AG04449 (cell line): ENCODE measurements at regions not wholly inside any gene's neighbourhood (a gene's known extent, or its start where the extent isn't known, plus 50 kb on each side); places are given as distances from the start of the nearest gene placed in this dataset.

ENCODE experiments used
- CTCF ChIA-PET: fragments of 350-600 bp; formaldehyde crosslinking; extraction: SDS; loops from one replicate; lab custom pipeline; 2021; ENCODE audit warnings: antibody characterized with exemption; lab: Yijun Ruan, JAX
- POLR2A ChIA-PET: fragments of 400-600, 350-600 bp; formaldehyde crosslinking; extraction: SDS; loops from one replicate; lab custom pipeline; 2020; ENCODE audit warnings: antibody characterized with exemption, inconsistent platforms; lab: Yijun Ruan, JAX
- DNase-seq: peaks from one replicate; pipeline ENCODE4 v3.0.0-alpha.2; 2010; ENCODE audit warnings: low read depth, low spot score
- H3K4me3 ChIP-seq: 2 replicates; pipeline ENCODE4 v1.5.1; 2011; ENCODE audit warnings: low read depth, mild to moderate bottlenecking, control low read depth, low read length
- CTCF ChIP-seq: IDR thresholded peaks from one replicate; pipeline ENCODE4 v1.5.1; 2011; ENCODE audit warnings: mild to moderate bottlenecking, moderate library complexity, low read length, control low read depth, inconsistent platforms; ENCODE audit not compliant: insufficient read depth; ENCODE audit errors: missing control alignments

GRCh38 chr15:49706805-49707204 is 86.0 kb downstream of the DTWD1 start:
- ChIA-PET CTCF (no interaction called here), POLR2A (no interaction called here)
- DNase-seq, result no peak
- H3K4me3 ChIP-seq, result no peak overlapping the region
- TF ChIP-seq CTCF, result no peak

DNA sequence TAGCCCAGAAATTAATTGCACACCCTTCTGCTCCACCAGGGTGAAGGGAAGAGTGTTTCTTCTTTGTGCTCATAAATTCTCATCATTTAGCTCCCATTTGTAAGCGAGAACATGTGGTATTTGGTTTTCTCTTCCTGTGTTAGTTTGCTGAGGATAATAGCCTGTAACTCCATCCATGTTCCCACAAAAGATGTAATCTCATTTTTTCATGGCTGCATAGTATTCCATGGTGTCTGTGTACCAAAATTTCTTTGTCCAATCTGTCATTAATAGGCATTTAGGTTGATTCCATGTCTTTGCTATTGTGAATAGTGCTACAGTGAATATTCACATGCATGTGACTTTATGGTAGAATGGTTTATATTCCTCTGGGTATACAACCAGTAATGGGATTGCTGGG is 86.8 kb downstream of the DTWD1 start:
- POLR2A ChIA-PET, result no interaction called here
- no peak overlapping the region for H3K4me3 ChIP-seq
- CTCF ChIA-PET, result no interaction called here
- TF ChIP-seq CTCF, result no peak
- DNase-seq, result no peak

DNA sequence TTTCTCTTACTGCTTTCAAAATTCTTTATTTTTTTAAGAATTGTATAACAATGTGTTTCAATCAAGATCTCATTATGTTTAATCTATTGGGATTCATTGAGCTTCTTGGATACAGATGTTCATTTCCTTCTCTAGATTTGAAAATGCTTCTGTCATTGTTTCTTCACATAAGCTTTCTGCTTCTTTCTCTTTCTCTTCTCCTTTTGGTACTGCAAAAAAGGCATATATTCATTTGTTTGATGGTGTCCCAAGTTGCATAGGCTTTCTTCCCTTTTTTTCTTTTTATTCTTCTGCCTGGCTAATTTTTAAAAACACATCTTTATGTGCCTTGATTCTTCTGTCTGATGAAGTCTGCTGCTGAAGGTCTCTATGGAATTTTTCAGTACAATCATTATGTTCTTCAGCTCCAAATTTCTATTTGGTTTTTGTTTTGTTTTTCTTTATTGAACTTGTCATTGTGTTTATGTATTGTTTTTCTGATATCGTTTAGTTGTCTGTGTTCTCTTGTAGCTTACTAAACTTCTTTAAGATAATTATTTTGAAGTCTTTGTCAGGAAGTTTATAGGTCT is 88.9 kb downstream of the DTWD1 start:
- POLR2A ChIA-PET, result no interaction called here
- H3K4me3 ChIP-seq, result no peak overlapping the region
- TF ChIP-seq CTCF, result no peak
- CTCF ChIA-PET, result no interaction called here
- DNase-seq, result no peak

GRCh38 chr15:49712162-49712561 is 91.3 kb downstream of the DTWD1 start:
- POLR2A ChIA-PET, result no interaction called here
- DNase-seq, result no peak
- TF ChIP-seq CTCF, result no peak
- no peak overlapping the region for H3K4me3 ChIP-seq
- CTCF ChIA-PET, result no interaction called here

DNA sequence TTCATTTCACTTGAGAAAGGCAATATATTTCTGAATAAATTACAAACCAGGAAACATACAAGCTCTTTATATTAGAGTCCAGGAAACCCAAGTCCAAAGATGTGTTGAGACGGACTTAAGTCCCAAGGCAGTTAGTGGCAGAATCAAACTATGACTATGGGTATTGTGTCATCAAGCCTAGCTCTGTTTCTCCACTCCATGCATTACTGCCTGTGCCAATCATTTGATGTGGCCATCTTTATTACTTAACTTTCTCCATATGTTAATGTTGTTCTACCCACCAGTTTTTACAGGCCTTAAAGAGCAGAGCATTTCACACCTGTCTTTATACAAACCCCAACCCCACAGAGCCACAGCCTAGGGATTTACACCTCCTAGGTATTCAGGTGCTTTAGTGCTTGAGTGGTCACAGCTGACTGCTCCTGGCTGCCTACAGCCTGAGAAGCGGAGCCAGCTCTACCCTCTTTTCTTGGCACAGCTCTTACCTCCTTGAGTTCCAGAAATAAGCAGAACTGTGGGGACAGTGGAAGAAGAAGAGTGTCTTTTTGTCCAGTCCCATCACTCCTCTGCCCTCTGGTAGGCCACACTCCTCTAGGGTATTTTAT is 92.1 kb downstream of the DTWD1 start:
- no peak overlapping the region for H3K4me3 ChIP-seq
- TF ChIP-seq CTCF, result no peak
- no peak for DNase-seq
- CTCF ChIA-PET, result no interaction called here
- POLR2A ChIA-PET, result no interaction called here

DNA sequence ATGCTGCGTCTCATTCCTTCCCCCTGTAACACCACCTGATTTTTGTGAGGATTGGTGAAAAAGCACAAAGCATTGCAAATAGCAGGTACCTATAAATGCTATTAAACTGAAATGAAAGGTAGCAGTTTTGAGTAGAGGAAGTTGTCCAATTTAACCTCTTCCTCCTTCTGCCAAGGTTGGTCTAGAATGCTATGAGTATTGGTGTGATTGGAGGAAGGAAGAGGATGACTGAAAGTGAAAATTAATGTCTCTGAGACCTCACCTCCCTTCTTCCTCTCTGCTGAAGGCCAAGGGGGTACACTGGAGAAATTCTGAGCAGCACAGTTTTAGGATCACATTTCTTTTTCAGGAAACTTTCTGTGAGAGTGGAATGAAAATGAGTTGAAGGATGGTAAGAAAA is 94.4 kb downstream of the DTWD1 start:
- DNase-seq, result no peak
- ChIA-PET CTCF (no interaction called here), POLR2A (no interaction called here)
- H3K4me3 ChIP-seq, result no peak overlapping the region
- no peak for TF ChIP-seq CTCF
